EL (cell line): ENCODE measurements at regions not wholly inside any gene's neighbourhood (a gene's known extent, or its start where the extent isn't known, plus 50 kb on each side); places are given as distances from the start of the nearest gene placed in this dataset.
"Not testable (repeated sequence)": the region's sequence is repeated elsewhere in the genome, so short reads cannot be mapped to it uniquely, and the experiment has no call there.

ENCODE experiments used
- DNase-seq: peaks from one replicate; pipeline ENCODE4 v3.0.0-alpha.2; 2016

- no peak for DNase-seq
These were observed 622.9 kb upstream of the RBFOX1 start for GRCh38 chr16:6709736-6710135.

DNA sequence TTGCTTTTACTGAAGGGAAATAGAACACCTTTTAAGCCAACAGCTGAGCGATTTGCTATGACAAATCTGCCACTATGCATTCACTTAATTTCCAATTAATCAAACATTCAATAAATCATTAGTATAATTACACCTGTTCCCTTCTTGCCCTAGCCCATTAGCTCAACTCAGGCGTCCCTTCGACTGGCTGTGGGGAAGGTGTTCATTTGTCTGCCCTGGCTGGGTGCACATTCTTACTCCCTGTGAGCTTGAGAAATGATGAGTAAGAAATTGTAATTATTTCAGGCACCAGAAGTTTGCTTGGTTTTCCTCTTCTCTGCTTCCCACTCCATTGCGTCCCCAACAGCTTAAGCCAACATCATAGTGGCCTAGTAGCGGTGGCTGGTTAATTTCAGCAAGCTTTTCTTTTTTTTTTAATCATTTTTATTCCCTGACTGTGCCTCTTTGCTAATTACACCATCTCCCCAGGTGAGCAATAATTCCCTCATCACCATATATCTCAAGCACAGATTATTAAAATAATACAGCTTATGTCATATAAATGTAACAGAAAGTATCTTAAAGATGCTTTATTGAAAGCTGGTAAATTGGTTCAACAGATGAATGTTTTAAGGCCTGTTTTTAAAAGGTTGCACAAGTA is 623.9 kb upstream of the RBFOX1 start:
- DNase-seq = no peak

DNA sequence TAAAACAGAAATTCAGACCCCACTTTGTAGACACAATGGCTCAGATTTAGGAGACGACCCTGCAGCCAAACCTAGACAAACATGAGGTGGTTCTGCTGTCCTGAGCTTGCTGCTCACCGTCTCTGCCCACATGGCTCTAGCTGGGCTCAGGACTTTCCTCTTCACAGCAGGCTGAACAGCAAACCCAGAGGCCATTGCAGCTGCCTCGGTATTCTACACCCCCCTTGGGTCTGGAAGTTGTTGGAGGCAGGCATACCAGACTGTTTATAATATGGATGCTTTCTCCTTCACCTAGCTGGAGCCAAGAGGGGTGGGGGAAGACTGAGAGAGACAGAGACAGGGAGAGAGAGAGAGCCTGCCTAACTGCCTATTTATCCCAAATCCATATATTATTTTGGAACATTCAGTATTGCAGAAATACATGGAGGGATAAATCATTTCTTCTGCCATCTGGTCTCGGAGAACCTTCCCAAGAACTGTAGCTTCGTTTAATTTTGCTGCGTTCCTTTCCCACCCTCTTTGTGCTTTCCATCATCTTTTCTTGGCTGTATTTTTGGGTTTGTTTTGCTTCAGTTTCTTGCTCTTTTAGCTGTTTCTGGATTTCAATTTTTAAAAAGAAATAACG is 628.2 kb upstream of the RBFOX1 start:
- no peak for DNase-seq

DNA sequence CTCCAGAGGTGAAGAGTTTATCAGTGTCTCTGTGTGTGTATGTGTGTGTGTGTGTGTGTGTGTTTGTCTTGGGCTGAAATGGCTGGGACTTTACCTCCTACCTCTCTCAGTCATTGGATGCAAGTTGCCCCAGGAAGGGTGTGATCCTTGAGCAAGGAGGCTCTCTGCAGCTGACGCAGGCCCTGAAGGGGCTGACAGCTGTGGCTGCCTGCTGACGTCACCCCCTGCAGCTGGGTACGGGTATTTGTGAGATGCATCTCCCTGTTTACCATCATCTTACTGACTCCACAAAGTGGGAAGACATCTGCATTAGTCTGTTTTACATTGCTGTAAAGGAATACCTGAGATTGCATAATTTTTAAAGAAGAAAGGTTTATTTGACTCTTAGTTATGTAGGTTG is 631.5 kb upstream of the RBFOX1 start:
- DNase-seq = no peak

DNA sequence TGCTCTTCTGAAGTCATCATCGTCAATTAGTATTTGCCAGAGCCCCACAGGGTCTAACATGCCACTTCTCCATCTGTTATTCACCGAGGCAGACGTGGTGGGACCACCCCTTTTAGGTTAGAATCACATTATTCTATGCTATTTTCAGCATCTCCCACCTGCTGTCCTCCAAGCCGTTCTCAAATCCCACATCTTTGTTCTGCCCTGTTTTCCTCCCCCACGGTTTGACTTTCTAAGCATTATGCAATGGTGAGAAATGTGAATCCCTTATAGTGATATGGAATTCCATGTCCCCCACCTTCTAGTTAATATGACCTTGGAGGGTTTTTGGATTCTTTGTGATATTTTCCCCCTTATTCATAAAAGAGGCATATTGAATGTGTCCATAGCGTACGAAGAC is 634.1 kb upstream of the RBFOX1 start:
- no peak for DNase-seq

DNA sequence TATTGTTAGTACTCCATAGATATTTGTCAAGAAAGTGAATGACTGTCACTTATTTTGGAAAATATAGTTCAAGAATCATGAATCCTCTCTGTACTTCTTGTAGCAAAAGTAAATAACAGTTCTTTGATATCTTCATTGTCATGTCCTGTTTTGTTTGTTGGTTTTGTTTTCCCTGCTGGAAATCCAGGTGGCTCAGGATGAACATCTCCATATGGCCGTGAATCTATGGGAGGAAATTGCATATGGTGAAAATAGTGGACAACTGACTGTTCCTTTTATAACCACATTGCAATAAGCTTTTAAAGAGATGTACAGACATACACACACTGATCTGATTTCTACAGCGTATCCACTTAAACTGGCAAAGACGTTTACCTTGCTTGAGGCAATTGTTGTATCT is 637.0 kb upstream of the RBFOX1 start:
- DNase-seq = no peak

- no peak for DNase-seq
These were observed 638.0 kb upstream of the RBFOX1 start for GRCh38 chr16:6694636-6695035.

- not testable (repeated sequence) for DNase-seq
These were observed 639.2 kb upstream of the RBFOX1 start for GRCh38 chr16:6693418-6693817.

- DNase-seq = no peak
These were observed 639.8 kb upstream of the RBFOX1 start for GRCh38 chr16:6692874-6693273.

GRCh38 chr16:6690741-6691140 is 641.9 kb upstream of the RBFOX1 start:
- DNase-seq = no peak

GRCh38 chr16:6689643-6690042 is 643.0 kb upstream of the RBFOX1 start:
- DNase-seq = no peak

DNA sequence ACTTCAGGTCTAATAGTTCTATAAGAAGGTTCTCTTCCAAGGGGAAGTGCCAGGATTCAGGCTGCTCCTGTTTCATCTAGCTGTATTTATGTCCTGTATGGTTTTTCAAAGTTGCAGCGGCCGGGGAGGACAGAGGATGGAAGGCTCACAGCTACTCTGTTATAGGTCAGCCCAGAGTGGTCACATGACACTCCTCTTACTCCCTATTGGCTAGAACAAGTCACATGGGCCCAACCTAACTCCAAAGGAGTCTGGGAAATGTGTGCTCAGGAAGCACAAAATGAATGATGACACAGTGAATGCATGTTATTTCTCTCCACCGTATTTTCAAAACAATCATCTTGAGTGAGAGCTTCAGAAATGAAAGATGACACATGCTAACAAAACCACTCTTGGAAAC is 645.1 kb upstream of the RBFOX1 start:
- no peak for DNase-seq

DNA sequence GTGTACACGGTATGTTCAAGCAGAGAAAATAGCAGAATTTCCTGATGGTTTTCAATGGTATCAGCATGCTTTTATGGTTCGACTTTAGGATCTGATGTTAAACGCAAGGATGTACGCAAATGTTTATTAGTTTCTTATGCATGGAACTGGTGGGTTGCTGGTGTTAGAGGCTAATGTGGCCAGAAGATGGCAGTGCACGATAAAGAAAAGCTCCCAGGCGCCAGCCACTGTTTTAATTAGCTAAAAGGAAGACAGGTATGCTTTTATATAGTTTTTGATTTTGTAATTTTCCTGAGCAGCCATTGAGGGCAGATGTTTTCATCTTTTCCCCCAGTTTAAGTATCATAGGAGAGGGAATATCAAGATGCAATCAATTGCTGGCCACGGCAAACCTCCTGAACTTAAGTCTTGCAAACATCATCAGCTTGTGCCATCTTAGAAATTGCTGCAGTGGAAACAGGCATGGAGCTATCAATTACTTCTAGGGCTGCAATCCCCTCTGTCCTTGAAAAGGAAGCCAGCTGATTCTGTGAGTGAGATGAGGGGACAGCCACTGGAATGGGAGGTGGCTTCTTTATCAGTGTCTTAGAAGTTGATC is 648.5 kb upstream of the RBFOX1 start:
- no peak for DNase-seq

GRCh38 chr16:6682142-6682811 is 650.4 kb upstream of the RBFOX1 start:
- DNase-seq = no peak

DNA sequence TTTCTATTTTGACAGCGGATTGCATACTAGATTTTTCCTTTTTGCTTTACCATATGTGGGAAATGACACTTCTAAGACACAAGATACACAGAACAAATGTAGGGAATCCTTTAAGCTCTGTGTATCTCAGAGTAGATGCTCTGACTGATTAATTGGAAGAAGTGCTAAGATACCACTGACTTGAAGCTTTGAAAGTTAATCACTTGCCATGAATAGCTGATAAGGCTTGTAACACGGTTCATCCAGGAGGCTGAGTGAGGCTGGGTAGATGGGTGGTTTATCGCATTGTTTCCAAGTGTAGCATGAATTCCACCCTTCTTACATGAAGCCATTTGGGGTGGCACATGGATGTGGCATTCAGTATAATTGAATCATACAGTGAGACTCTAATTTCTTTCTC is 654.1 kb upstream of the RBFOX1 start:
- DNase-seq = no peak

DNA sequence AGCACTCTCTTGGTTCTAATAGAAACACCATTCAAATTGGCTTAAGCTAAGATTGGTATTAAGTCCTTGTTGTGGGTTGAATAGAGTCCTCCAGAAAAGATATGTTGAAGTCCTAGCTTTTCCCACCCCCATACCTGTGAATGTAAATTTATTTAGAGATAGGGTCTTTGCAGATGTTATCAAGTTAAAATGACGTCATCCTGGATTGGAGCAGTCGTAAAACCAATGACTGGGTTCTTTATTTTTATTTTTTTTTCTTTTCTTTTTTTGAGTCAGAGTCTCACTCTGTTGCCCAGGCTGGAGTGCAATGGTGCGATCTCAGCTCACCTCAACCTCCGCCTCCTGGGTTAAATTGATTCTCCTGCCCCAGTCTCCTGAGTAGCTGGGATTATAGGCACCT is 658.6 kb upstream of the RBFOX1 start:
- DNase-seq = no peak

DNA sequence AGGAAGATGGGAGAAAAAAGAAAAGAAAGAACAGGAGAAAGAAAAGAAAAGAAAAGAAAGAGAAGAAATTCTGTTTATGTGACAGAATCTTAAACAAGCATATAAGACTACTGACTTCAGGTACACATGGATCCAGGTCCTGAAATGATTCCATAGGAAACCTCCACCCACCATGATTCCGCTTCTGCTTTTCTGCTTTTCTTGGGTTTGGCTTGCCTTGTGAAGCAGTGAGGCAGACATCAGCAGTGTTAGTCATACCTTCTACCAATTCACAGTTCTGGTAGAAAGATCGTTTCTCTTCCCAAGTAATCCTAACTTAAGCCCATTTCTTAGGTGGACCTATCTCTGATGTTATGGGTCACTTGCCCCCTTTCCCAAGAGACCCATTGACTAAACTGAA is 660.1 kb upstream of the RBFOX1 start:
- no peak for DNase-seq

- DNase-seq = no peak
These were observed 665.3 kb upstream of the RBFOX1 start for GRCh38 chr16:6667393-6667792.

DNA sequence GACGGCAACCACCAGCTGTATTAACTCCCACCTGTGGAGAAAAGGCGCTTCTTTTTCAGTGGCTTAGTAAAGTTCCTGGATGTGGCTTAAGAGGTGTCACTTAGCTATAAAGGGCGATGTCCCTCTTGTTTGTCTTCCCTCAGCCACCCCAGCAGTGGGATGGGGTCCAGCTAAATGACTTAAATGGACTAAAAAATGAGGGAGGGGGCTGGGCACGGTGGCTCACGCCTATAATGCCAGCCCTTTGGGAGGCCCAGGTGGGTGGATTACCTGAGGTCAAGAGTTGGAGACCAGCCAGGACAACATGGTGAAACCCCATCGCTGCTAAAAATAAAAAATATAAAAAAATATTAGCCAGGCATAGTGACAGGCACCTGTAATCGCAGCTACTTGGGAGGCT is 667.5 kb upstream of the RBFOX1 start:
- no peak for DNase-seq

DNA sequence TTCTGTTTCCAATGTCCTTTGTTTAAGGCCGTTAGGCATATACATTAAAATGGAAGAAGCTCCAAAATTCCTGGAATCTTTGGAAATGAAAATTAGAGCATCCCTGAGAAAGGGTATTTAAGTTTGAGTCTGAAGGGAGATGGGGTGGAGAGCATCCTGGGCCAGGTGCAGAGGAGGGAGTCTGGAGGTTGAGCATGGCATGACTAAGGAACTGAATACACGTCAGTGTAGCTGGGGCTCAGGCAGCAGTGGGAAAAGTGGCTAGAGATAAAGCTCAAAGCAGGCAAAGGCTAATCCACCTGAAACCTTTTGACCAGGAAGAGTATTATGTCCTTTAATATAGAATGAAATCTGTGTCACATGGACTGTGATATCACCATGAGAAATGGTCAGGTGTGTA is 669.0 kb upstream of the RBFOX1 start:
- DNase-seq = no peak

GRCh38 chr16:6656760-6657159 is 675.9 kb upstream of the RBFOX1 start:
- DNase-seq = no peak

GRCh38 chr16:6646891-6647290 is 685.8 kb upstream of the RBFOX1 start:
- DNase-seq = no peak

DNA sequence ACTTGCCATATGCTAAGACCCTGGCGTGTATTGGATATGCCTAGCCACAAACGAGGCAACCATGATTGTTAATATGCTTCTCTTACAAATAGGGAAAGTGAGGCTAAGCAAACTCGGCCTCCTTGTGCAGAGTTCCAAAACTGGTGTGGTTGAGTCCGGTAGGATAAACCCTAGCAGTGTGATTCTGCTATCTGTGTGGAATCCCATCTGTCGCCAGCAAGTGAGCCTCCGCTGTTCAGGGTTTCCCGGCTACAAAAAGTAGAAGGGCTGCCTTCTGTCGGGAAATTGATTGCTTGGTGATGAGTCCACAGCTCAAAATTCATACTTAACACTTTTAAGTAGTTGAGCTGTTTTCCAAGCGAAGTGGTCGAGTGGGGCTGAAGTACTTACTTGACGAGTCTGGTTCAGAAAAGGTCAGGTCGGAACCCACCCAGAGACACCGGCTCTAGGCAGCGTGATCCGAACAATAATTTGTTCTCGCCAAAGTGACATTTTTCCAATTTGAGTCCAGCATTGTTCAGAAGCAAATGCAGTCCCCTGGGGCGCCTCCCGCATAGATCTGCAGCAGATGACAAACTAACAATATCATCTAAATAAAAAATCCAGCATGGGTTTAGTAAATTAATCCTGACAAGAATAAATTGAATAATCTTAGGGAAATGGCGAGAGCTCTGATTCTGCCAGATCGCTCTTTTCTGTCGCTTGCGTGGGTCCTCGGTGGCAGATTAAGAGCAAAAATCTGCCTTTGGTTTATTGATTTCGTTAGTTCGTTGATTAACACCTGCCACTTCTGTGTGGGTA is 686.7 kb upstream of the RBFOX1 start:
- no peak for DNase-seq
